ENCODE measurements at regions not wholly inside any gene's neighbourhood (a gene's known extent, or its start where the extent isn't known, plus 50 kb on each side); places are given as distances from the start of the nearest gene placed in this dataset.

DNA sequence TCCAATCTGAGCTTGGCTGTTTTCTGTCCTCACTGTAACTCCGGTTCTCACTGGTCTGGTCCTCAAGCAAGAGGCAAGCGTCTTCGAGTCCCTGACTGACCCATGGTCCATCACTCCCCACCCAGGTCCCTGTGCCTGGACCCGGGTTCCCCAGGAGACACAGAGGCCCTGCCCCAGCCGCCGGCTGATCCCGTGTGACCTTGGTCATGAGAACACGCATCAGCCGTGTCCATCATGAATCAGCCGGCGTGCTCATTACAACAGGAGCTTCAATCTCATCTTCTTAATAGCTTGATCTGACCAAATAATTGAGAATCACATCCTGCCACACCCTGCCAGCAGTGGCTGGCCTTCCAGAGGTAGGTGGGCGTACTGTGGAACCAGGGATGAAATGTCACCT, 545.1 kb downstream of the BRD1 start:
- DNase-seq, result no peak
- H3K9me3 Mint-ChIP-seq, result peaks cover 82% of the 10 kb centered on the region
- TF ChIP-seq, protein P1, sequence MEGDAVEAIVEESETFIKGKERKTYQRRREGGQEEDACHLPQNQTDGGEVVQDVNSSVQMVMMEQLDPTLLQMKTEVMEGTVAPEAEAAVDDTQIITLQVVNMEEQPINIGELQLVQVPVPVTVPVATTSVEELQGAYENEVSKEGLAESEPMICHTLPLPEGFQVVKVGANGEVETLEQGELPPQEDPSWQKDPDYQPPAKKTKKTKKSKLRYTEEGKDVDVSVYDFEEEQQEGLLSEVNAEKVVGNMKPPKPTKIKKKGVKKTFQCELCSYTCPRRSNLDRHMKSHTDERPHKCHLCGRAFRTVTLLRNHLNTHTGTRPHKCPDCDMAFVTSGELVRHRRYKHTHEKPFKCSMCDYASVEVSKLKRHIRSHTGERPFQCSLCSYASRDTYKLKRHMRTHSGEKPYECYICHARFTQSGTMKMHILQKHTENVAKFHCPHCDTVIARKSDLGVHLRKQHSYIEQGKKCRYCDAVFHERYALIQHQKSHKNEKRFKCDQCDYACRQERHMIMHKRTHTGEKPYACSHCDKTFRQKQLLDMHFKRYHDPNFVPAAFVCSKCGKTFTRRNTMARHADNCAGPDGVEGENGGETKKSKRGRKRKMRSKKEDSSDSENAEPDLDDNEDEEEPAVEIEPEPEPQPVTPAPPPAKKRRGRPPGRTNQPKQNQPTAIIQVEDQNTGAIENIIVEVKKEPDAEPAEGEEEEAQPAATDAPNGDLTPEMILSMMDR (IDR thresholded peaks at IDR 0.05), result no peak
- no peaks in the 10 kb centered on the region for H3K4me1 Mint-ChIP-seq (ENCODE audit: low read depth)
- H3K27me3 Mint-ChIP-seq (ENCODE audit: insufficient read depth), result no peaks in the 10 kb centered on the region; the same call in none of the 2 replicates
- no peak overlapping the region for H3K4me3 Mint-ChIP-seq
- H3K27ac Mint-ChIP-seq, result no peak overlapping the region
- peaks cover 25% of the 10 kb centered on the region for H3K36me3 Mint-ChIP-seq (ENCODE audit: low read depth)

DNA sequence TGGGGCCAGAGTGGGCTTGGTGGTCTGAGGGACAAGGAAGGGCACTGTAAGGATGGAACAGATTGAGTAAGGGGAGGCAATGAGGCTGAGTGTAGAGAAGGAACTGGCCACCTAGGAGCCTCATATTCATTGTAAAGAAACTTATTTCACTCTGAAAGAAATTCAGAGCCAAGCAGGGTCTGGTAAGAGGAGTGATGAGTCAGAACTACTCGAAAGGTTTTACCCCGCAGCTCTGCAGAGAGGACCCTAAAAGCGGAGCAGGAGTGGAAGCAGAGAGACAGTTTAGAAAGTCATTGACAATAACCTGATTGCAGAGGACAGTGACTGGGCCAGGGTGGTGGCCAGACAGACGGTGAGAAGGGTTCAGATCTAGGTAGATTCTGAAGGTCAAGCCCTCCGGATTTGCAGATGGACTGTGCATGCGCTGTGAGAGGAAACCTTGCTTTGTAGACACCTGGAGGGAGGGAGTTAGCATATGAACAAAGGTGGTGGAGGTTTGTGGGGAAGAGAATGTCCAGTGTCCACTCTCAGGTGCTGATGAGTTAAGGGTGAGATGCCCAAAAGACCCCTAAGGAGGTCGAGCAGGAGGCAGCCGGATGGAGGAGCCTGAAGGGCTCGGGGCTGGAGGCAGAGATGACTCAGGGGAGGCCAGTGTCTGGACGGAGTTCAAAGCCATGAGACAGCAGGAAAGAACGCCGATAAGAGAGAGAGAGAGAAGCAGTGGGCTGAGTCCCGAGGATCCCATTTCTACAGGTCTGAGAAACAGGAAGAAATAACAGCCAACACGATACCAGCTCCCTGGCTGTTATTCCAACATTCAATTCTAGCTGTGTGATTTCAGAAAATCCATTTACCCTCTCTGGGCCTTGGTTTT, 546.0 kb downstream of the BRD1 start:
- DNase-seq, result no peak
- H3K4me3 Mint-ChIP-seq, result no peak overlapping the region
- peaks cover 85% of the 10 kb centered on the region for H3K9me3 Mint-ChIP-seq
- no peaks in the 10 kb centered on the region for H3K4me1 Mint-ChIP-seq (ENCODE audit: low read depth)
- H3K27ac Mint-ChIP-seq, result no peak overlapping the region
- TF ChIP-seq, protein P1 (IDR thresholded peaks at IDR 0.05), result no peak
- no peaks in the 10 kb centered on the region; the same call in none of the 2 replicates for H3K27me3 Mint-ChIP-seq (ENCODE audit: insufficient read depth)
- peaks cover 25% of the 10 kb centered on the region for H3K36me3 Mint-ChIP-seq (ENCODE audit: low read depth)

DNA sequence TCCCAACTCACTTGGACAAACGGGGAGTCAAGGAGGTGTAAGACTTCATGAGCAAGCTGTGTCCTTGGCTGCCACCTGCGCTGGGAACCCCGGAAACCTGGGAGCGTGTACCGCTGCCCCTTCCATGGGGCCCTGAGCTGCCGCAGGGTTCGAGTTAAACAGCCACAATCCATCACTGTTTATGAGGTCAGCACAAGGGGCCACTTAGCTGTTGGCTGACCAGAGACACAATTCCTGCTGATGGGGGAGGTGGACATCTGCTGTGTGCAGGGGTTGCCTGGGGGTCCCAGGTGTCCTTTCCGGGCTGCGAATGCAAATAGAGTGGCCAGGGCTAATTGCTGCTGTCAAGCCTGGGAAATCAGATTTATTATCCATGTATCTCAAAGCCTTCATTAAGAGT, 549.3 kb downstream of the BRD1 start:
- H3K4me1 Mint-ChIP-seq (ENCODE audit: low read depth), result no peaks in the 10 kb centered on the region
- TF ChIP-seq, protein P1 (IDR thresholded peaks at IDR 0.05), result no peak
- peaks cover 83% of the 10 kb centered on the region for H3K9me3 Mint-ChIP-seq
- DNase-seq, result no peak
- no peak overlapping the region for H3K4me3 Mint-ChIP-seq
- H3K36me3 Mint-ChIP-seq (ENCODE audit: low read depth), result peaks cover 27% of the 10 kb centered on the region; the same call in 1 of the 2 replicates
- H3K27ac Mint-ChIP-seq, result no peak overlapping the region
- H3K27me3 Mint-ChIP-seq (ENCODE audit: insufficient read depth), result no peaks in the 10 kb centered on the region; the same call in none of the 2 replicates

DNA sequence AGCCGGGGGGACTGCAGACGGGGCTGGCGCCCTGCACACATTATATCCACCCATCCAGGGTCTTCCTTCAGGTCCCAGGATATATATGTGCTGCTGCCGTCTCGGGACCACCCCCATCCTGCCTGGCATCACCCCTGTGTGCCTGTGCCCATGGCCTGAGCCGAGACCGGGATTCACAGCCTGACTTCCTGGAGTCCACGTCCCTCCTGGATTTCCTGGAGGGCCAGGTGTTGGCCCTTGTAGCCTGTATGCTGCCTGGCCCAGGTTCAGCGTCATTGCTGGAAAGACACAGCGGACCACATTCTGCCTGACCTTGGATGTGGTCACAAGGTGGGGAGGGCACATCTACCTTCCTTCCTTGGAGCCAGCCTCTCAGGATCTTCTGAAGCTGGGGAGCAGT, 551.1 kb downstream of the BRD1 start:
- Mint-ChIP-seq H3K36me3 (ENCODE audit: low read depth) (peaks cover 18% of the 10 kb centered on the region; the same call in 1 of the 2 replicates), H3K9me3 (peaks cover 79% of the 10 kb centered on the region), H3K4me1 (ENCODE audit: low read depth) (no peaks in the 10 kb centered on the region), H3K27ac (no peak overlapping the region), H3K27me3 (ENCODE audit: insufficient read depth) (no peaks in the 10 kb centered on the region), H3K4me3 (no peak overlapping the region)
- TF ChIP-seq, protein P1 (IDR thresholded peaks at IDR 0.05), result no peak
- DNase-seq, result no peak

DNA sequence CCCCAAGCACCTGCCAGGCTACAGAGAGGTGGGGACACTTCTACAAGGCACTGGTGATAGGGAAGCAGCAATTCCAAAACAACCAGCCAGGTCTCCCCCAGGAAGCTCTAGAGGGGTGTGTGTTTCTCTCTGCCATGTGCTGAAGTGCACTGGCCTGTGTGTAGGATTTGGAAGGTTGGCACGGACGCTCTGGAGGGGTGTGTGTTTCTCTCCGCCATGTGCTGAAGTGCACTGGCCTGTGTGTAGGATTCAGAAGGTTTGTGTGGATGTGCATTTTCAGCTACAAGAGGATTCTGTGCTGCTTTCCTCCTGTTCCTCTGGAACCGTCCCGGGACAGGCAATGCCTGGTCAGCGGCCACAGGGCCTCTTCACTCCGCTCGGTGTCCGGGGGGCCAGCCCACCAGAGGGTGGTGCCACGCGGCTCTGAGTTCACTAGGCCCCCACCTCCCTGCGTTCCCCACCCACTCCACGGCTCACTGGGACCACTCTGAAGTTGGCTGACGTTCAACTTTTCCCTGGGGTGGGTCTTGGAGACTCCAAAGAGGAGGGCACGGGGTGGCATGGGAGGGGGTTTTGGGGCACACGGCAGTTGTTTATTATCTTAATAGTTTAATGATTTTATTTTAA, 552.8 kb downstream of the BRD1 start:
- H3K4me3 Mint-ChIP-seq, result no peak overlapping the region
- no peak for DNase-seq
- TF ChIP-seq, protein P1 (IDR thresholded peaks at IDR 0.05), result no peak
- H3K4me1 Mint-ChIP-seq (ENCODE audit: low read depth), result no peaks in the 10 kb centered on the region
- H3K27me3 Mint-ChIP-seq (ENCODE audit: insufficient read depth), result no peaks in the 10 kb centered on the region
- H3K36me3 Mint-ChIP-seq (ENCODE audit: low read depth), result peaks cover 10% of the 10 kb centered on the region; the same call in 1 of the 2 replicates
- no peak overlapping the region for H3K27ac Mint-ChIP-seq
- peaks cover 69% of the 10 kb centered on the region for H3K9me3 Mint-ChIP-seq
